ENCODE measurements at regions not wholly inside any gene's neighbourhood (a gene's known extent, or its start where the extent isn't known, plus 50 kb on each side); places are given as distances from the start of the nearest gene placed in this dataset.

DNA sequence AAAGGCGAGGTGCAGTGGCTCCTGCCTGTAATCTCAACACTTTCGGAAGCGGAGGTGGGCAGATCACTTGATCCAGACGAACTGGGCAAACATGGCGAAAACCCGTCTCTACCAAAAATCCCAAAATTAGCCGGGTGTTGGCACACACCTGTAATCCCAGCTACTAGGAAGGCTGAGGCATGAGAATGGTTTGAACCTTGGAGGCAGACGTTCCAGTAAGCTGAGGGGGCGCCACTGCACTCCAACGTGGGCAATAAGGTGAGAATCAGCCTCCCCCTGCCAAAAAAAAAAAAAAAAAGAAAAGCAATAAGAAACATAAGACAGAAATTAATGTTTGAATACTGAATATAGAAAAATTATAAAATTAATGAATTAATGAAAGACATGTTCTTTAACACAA is 928.7 kb downstream of the LRFN5 start:
- no peak overlapping the region for H3K27ac ChIP-seq (ENCODE audit: insufficient read depth, low read length)
- no peaks in the 10 kb centered on the region for H3K9me1 ChIP-seq (ENCODE audit: insufficient read depth, low read length)
- H3K4me1 ChIP-seq (ENCODE audit: control insufficient read depth, insufficient read depth, low read length), result no peaks in the 10 kb centered on the region
- no CpG with 5 or more reads among the region's 10 CpGs for WGBS, 2 experiments (ENCODE audit: extremely low coverage in 2 of 2, insufficient read length in 1 of 2)
- no peak for ATAC-seq (ENCODE audit: low read depth)
- CTCF ChIA-PET, result no interaction called here
- H3K23ac ChIP-seq (ENCODE audit: low read depth, low read length), result no peak overlapping the region
- H3K14ac ChIP-seq (replicated peaks; ENCODE audit: low read depth, low read length), result no peak overlapping the region
- no peaks in the 10 kb centered on the region for H3K9me3 ChIP-seq (ENCODE audit: control insufficient read depth, insufficient read depth, low read length)
- intact Hi-C loops (cut with micrococcal nuclease) (no loop called here), dilution Hi-C loops (cut with HindIII; ENCODE audit: low sequenced_read_pairs, unreplicated experiment) (no loop called here), in situ Hi-C loops (cut with MboI; ENCODE audit: low sequenced_read_pairs) (no loop called here)
- H3K36me3 ChIP-seq (ENCODE audit: control insufficient read depth, insufficient read depth, low read length), result no peaks in the 10 kb centered on the region
- no peaks in the 10 kb centered on the region for H4K20me1 ChIP-seq (ENCODE audit: insufficient read depth, low read length)
- no peak overlapping the region for H2AFZ ChIP-seq (replicated peaks; ENCODE audit: low read length, poor library complexity)
- DNase-seq, result no peak
- no peak overlapping the region for H3K56ac ChIP-seq (ENCODE audit: extremely low read depth, insufficient read depth, low read length)
- no peak overlapping the region for H4K8ac ChIP-seq (ENCODE audit: low read depth in 2 of 2, low read length in 2 of 2)
- no peak overlapping the region for H3K9ac ChIP-seq (ENCODE audit: low read depth, low read length)
- no peak overlapping the region for H3K4me3 ChIP-seq (ENCODE audit: insufficient read depth, low read depth, low read length)
- no peak overlapping the region for H2AK5ac ChIP-seq (ENCODE audit: low read depth, low read length)
- H2AK9ac ChIP-seq (replicated peaks; ENCODE audit: low read depth, low read length, poor library complexity), result no peak overlapping the region
- H4K5ac ChIP-seq (ENCODE audit: low read depth, low read length), result no peak overlapping the region
- no peak overlapping the region for H3K18ac ChIP-seq (ENCODE audit: low read depth, low read length)
- no peak for TF ChIP-seq MAZ (IDR thresholded peaks at IDR 0.05; ENCODE audit: borderline replicate concordance, low read depth, low read length)
- no peak for TF ChIP-seq MXI1 (IDR thresholded peaks at IDR 0.05; ENCODE audit: borderline replicate concordance, low read depth, low read length)
- TF ChIP-seq CHD1 (IDR thresholded peaks at IDR 0.05; ENCODE audit: low read depth, low read length), result no peak
- TF ChIP-seq ELK1 (IDR thresholded peaks at IDR 0.05; ENCODE audit: borderline replicate concordance, low read depth, low read length), result no peak
- no peak for TF ChIP-seq FOS (IDR thresholded peaks at IDR 0.05; ENCODE audit: low read depth, low read length)
- no peak for TF ChIP-seq BHLHE40 (IDR thresholded peaks at IDR 0.05; ENCODE audit: low read depth, low read length)
- no peak for TF ChIP-seq SMC3 (IDR thresholded peaks at IDR 0.05; ENCODE audit: low read depth, low read length)
- TF ChIP-seq RCOR1 (IDR thresholded peaks at IDR 0.05; ENCODE audit: insufficient replicate concordance, low read length), result no peak
- TF ChIP-seq USF2 (IDR thresholded peaks at IDR 0.05; ENCODE audit: low read depth, low read length), result no peak
- POLR2A ChIA-PET (ENCODE audit: unreplicated experiment), result no interaction called here
- H2BK15ac ChIP-seq (ENCODE audit: low read depth, low read length), result no peak overlapping the region
- no peak overlapping the region for H2BK120ac ChIP-seq (ENCODE audit: low read depth, low read length)
- H3K4ac ChIP-seq (ENCODE audit: low read depth, low read length), result no peak overlapping the region
- BruUV-seq (replicated peaks), result no TSS peak
- H2BK20ac ChIP-seq (ENCODE audit: low read depth, low read length), result no peak overlapping the region
- H3K27me3 ChIP-seq (ENCODE audit: control insufficient read depth, insufficient read depth, low read length), result no peaks in the 10 kb centered on the region
- H4K91ac ChIP-seq (ENCODE audit: insufficient read depth, low read depth, low read length), result no peak overlapping the region
- H3K79me1 ChIP-seq (ENCODE audit: low read depth in 1 of 2, low read length in 2 of 2), result no peaks in the 10 kb centered on the region
- no peak overlapping the region for H2BK5ac ChIP-seq (ENCODE audit: low read depth, low read length, poor library complexity, severe bottlenecking)
- H3K4me2 ChIP-seq (ENCODE audit: low read depth, low read length), result no peak overlapping the region
